Right kidney (tissue), 1 donor: ENCODE measurements at regions not wholly inside any gene's neighbourhood (a gene's known extent, or its start where the extent isn't known, plus 50 kb on each side); places are given as distances from the start of the nearest gene placed in this dataset.
"Not testable (repeated sequence)": the region's sequence is repeated elsewhere in the genome, so short reads cannot be mapped to it uniquely, and the experiment has no call there.

Experiments
- DNase-seq: peaks from one replicate; pipeline ENCODE4 v3.0.0-alpha.2; 2016

DNA sequence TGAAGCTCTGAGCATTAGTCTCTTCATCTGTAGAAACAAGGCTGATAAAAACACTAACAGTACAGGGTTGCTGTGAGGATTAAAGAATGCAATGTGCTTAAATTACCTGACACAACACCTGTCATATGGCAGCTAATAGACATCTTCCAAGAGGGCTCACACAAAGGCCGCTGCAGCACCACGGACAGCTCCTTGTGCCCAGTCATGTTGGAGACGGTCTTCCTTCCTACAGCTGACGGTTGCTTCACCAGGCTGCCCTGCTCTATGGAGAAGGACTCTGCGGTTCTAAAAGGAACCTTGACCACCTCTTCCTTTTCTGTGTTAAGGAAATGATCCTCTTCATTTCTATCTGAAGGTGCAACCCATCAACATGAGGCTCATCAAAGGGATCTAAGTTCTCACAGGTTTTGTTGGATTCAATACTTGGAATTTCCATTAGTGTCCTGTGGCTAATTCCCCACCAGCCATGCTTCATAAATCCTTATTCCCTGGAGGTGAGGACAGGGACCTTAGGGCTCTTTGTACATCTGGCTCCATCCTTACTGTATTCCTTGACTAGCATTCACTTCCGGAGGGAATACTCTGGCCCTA is 138.9 kb upstream of the CES5A start:
- DNase-seq, result peak; percentile 30

DNA sequence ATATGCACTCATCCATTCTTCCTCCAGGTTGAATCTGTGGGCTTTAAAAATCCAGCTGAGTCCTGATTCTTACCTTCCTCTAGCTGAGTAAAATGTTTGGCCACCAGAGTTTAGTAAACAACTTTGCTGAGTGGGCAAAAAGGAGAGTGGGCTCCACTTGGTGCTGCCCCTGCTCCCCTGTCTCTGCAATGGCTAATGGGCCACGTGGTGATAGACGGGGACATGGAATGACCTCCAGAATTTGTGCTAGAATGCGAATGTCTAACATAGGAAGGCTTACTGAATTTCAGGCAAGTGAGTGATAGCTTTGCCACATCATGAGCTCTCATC is 137.3 kb upstream of the CES5A start:
- DNase-seq, result no peak

DNA sequence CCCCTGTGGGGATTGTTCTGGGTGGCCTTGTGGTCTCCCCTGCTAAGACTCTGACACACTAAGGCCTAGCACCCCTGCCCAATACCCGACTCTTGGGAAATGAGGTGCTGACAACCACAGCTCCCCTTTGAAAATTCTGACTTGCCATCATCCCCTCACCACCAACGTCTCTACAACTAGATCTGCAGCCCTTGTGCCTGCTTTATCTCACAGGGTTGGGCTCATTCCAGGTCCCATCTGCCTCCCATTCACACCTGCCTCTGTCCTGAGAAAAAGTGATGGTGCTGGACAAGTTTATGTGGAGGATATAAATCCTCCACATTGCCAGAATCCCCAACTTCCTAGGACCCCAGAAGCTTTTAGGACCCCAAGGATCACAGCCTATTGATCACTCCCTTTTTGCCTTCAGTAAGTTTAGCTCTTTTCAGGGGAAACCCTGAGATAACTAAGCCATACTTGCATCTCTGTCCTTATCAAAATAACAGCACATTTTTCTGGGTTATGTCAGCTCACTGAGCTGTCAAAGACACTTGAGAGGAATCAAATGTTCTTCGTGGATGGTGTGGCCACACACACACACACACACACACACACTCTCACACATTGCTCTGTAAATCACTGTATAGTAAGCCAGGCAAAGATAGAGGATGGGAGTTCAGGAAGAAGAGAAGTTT is 136.8 kb upstream of the CES5A start:
- DNase-seq, result no peak

DNA sequence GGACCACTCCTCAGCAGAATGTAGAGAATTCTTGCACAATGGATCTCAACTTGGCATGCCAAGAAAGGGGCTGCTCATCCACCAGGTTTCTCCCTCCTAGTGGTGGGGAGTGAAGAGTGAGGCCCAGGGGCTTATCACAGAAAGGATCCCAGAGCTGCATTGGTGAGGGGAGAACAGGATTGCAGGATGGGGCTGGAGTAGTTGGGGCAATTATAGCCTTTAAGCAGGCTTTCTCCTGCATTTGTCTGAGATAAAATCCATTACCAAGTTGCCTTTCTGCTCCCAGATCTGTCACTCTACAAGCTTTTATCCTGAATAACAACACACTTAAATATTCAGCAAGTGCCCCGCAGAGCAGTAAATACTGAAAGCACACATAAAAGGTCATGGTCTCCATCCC is 130.8 kb upstream of the CES5A start:
- no peak for DNase-seq

DNA sequence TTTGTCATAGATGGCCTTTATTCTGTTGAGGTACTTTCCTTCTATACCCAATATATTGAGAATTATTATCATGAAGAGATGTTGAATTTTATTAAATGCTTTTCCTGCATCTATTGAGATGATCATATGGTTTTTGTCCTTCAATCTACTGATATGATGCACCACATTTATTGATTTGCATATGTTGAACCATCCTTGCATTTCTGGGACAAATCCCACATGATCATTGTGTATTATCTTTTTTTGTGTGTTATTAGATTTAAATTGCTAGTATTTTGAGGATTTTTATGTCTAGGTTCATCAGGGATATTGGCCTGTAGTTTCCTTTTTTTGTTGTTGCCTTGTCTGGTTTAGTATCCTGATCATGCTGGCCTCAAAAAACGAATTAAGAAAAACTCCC is 124.5 kb upstream of the CES5A start:
- no peak for DNase-seq

DNA sequence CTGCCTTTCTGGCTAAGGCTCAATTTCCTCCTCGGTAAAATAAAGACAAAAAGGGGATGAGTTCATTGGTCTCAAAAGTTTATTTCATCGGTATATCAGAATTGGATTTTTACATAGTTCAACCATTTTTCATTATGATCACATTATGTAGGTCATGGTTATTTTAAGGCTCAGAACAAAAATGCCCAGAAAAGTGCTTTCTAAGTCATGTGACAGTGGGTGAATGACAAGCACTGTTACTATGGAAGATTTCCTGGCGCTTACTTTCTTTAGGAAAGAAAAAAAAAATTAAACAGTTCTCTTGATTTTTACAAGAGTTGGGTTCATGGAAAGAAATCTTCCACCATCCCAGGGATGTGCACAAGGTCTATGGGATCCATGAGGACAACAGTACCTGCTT is 117.9 kb upstream of the CES5A start:
- no peak for DNase-seq

DNA sequence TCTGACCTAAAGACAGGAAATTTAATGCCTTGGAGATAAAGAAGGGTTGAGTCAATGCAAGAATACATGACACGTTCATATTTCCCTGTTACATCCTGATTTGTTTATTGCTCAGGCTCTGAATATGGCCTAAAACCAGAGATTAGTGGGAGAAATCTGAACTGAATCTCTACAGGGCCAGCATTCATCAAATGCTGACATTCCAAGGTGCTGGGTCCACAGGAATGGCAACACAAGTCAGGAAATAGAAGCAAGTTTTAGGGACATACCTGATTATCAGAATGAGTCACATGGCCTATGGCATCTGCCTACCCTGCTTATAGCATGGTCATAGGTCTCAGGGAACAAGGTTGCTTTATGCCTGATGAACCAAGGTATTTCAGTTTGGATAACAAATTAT is 117.4 kb upstream of the CES5A start:
- DNase-seq, result no peak

DNA sequence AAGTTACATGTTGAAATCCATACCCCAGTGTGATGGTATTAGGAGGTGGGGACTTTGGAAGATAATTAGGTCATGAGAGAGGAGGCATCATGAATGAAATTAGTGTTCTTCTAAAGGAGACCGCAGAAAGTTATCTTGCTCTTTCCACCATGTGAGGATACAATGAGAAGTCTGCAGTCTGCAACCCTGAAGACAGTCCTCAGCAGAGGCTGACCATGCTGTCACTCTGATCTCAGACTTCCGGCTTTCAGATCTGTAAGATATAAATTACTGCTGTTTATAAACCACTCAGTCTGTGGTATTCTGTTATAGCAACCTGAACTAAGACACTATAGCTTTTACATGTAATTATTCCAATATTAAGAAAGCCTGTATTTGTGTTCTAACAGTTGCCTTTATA is 116.7 kb upstream of the CES5A start:
- DNase-seq, result no peak

DNA sequence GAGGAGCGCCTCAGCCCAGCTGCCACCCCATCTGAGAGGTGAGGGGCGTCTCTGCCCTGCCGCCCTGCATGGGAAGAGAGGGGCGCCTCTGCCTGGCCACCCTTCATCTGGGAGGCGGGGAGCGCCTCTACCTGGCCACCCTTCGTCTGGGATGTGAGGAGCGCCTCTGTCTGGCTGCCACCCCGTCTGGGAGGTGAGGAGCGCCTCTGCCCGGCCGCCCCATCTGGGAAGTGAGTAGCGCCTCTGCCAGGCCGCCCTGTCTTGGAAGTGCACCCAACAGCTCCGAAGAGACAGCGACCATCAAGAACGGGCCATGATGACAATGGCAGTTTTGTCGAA is 114.4 kb upstream of the CES5A start:
- DNase-seq, result no peak

DNA sequence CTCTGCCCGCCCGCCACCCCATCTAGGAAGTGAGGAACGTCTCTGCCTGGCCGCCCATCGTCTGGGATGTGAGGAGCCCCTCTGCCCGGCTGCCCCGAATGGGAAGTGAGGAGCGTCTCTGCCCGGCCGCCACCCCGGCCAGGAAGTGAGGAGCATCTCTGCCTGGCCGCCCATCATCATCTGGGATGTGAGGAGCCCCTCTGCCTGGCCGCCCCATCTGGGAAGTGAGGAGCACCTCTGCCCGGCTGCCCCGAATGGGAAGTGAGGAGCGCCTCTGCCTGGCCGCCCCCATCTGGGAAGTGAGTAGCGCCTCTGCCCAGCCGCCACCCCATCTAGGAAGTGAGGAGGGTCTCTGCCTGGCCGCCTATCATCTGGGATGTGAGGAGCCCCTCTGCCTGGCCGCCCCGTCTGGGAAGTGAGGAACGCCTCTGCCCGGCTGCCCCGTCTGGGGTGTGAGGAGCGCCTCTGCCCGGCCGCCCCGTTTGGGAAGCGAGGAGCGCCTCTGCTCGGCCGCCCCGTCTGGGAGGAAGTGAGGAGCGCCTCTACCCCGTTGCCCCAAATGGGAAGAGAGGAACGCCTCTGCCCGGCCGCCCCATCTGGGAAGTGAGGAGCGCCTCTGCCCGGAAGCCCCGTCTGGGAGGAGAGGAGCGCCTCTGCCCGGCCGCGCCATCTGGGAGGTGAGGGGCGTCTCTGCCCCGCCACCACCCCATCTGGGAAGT is 113.8 kb upstream of the CES5A start:
- not testable (repeated sequence) for DNase-seq

DNA sequence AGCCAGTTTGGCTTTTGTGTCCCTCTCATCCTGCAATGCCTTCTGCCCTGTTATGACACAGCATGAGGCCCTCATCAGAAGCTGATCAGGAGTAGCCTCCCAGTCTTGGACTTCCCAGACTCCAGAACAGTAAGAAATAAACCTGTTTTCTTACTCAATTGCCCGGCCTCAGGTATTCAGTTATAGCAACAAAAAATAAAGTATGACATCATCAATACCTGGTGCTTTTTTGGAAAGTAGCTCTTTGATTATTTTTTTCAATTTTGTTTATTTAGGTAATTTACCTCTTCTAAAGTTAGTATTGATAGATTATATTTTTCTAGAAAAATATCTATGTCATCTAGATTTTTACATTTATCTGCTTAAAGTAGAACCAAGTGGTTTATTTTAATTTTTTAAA is 112.8 kb upstream of the CES5A start:
- no peak for DNase-seq

DNA sequence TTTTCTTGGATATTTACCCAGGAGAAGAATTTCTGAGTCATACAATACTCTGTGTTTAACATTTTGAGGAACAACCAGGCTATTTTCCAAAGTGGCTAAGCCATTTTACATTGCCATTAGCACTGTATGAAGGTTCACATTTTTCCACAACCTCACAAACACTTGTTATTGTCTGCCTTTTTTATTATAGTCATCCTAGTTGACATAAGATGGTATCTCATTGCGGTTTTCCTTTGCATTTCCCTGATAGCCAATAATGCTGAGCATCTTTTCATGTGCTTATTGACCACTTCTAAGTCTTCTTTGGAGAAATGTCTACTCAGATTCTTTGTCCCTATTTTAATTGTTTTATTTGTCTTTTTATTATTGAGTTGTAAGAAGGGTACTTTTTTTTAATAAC is 107.4 kb upstream of the CES5A start:
- DNase-seq, result no peak

DNA sequence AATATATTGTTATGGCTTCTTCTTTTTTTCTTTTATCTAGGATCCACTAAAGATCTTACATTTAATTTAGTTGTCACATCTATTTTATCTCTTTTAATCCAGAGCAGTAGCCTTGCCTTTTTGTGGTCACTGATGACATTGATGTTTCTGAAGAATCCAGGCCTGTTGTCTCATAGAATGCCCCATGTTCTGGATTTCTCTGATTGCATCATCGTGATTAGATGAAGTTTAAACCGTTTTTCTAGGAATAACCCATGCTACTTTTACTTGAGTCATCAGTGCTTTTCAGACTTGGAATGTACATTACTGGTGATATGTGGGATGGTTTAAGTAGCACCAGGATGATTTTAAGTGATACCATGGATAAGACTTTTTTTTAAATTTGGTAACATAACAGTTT is 106.4 kb upstream of the CES5A start:
- DNase-seq, result no peak

DNA sequence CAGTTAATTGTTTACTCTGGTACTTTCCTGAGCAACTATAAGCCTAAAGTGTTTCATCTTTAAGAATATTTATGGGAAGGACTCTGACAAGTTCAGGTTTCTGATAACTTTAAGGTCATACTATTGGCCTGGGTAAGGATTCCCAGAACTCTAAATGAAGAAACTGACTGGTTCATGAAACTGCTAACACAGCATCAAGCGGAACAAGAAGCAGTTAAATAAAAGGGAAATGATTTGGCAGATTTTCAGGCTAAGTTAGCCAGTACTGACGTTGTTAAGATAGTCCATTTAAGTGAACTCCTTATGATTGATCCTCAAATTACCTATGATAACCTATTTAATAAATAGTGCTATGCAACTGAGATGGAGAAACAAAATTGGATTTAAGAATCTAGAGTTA is 101.6 kb upstream of the CES5A start:
- no peak for DNase-seq

DNA sequence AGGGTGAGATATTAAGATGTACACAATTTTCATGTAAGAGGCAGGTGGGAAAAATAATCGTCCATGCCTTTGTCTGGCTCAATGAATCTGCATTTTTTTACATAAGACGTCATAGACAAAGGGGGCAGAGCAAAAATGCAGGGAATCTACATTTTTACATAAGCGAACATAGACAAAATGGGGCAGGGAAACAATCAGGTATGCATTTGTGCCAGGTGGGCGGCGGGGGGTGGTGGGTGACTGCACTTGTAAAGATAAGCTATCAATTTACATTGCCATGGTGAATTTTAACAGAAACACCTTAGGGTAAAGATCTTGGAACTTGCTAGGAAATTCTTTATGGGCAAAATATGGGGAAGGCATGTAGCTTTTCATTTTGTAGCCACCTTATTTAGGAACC is 96.3 kb upstream of the CES5A start:
- DNase-seq, result no peak

DNA sequence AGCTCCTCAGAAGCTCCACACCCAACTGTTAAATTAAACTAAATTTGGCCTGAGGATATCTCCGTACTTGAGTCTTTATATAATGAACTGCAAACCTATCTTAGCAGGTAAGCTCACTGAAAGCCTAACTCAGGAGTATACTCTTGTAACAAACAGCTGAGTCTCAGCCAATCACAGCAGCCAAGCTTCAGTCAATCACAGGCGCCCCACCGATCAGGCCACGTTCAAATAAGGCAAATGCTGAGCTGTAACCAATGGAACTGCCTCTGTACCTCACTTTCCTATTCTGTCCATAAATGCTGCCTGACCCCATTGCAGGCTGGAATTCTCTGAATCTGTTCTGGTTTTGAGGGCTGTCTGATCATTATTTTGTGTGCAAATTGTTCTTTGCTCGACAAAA is 93.0 kb upstream of the CES5A start:
- DNase-seq, result no peak

DNA sequence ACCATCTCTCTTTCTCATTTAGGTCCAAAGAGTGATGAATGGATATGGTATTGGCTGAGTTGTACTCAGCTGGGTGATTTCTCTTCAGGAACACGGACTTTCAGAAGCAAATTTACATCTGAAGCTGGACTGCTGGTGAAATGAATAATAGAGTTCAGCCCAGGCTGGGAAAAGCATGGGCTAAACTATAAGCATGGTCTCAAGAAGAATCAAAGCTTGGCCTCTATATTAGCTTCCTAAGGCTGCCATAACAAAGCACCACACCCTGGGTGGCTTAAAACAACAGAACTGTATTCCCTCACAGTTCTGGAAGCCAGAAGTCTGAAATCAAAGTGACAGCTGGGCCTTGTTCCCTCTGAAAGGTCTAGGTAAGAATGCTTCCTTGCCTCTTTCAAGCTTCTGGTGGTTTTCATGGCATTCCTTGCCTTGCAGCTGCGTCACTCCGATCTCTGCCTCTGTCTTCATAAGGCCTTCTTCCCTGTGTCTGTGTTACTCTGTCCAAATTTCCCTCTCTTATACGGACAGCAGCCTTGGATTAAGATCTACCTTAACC is 89.8 kb upstream of the CES5A start:
- DNase-seq, result no peak

DNA sequence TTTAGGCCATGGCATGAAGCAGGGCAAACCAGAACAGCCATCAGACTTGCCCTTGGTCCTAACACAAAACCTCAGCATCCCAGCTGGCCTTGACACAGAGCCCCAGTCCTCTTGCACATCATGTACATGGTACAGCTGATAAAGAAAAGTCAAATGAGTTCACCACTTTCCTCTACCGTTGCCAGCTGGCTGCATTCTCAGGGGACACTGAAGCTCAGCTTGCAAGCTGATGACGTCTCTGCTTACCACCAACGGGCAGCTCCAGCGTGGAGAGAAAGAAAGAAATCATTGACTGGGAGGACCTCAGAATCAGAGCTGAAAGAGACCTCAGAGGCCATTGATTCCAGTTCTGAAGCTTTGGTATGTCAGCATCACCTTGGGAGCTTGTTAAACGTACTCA is 80.7 kb upstream of the CES5A start:
- DNase-seq, result no peak

DNA sequence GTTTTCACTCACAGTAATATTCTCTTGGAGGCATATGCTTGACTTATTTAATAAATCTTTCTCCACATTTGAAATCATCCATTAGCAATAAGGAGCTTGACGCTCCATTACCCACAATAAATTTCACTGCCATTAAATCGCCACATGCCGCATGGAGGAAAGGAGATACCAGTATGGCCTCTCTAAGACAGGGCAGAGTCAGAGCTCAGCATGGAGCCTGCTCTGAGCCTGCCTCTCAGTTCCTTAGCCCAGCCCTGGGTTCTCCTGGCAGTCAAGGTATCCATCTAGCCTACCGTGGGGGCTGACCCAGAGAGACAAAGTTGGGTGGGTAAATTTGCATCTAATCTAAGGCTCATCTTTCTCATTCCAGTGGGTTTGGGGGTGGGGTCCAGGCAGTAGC is 80.3 kb upstream of the CES5A start:
- DNase-seq, result no peak

DNA sequence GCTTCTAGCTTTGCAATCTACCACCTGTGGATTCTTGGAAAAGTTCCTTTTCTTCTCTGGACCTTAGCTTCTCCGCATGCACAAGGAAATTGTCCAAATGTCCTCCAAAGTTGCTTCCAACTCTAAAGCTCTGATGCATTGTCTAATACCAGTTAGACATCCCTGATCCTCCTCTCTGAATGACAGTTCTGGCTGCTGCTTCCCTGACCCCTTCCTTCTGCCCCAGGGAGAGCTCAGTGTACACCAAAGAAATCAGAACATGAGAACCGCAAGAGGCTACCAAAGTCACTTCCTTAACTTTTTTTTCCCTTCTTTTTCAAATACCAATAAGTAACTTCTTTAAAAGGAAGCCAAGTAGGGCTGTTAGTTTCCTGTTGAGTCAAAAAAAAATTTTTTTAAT is 79.7 kb upstream of the CES5A start:
- DNase-seq, result no peak

DNA sequence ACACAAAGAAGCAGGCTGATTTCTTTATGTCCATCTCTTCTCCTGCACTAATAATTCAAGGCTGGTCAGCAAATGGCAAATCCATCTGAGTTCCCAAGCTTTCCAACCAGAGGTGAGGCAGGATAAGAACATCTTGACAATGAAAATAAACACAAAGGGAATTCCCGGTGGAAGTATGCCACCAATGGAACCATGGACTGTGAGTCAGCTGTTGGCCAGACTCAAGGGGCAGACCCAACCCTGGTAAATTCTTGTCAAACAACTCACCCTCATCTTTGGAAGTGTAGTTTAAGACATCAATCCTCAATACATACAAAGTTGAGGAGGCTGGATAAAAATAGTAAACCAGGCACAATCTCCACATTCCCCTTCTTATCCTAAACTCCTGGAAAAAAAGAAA is 74.3 kb upstream of the CES5A start:
- DNase-seq, result no peak

DNA sequence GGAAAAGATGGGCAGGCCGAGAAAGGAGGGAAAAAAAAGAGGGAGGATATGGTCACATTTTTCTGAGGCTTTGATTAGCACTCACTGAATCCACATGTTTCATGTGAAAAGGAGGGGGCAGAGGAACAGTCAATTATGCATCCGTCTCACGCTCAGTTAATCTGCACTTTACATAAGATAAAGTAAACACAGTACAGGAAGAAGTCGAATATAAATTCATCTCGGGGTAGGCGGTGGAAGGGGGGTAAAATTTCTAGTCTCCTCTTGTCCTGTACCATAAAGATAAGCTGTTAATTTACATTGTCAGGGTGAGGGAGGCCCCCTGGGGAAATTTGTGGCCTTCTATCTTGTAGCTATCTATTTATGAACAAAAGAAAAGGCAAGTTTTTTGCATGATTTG is 73.1 kb upstream of the CES5A start:
- peak; percentile 9 for DNase-seq

DNA sequence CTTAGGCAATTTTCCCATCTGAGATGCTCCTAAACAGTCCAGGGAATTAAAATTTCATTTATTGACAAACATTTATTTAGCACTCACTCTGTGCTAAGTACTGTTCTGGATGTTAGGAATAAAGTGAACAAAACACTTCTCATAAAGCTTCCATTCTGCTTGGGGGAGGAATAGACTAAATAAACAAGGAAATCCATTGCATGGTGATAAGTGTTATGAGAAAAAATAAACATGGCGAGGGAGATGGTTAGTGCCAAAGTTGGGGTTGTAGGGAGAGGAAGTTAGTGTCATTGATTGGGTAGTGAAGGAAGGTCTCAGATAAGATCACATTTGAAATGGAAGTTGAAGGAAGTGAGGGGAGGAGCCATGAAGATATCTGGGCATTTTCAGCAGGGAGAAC is 72.2 kb upstream of the CES5A start:
- DNase-seq, result no peak

DNA sequence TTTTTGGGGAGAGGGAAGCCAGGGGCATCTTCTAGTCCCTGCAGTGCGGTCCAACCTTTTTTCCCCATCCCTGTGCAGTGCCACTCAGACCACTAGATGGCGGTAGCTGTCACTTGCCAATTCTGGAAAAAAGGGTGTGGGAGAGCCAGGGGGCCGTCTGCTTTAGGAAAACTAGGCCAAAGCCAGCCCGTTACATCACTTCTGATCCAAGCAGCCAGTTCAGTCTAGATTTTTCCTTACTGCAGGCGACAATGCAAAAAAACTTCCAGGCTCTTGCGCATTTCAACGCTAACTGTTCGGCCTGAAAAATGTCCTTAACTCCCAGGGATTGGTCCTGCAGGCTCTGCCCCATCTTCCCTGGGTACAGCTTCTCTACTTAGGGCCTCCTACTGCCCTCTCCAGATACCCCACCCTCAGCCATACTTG is 69.2 kb upstream of the CES5A start:
- DNase-seq, result peak; percentile 55
